DMS79 treated with DMSO at 0.1 percent for 48 hours (cell line): ENCODE measurements at regions not wholly inside any gene's neighbourhood (a gene's known extent, or its start where the extent isn't known, plus 50 kb on each side); places are given as distances from the start of the nearest gene placed in this dataset.

Experiments used
- DNase-seq: peaks from one replicate; lab custom pipeline; 2025; lab: John Stamatoyannopoulos, UW

DNA sequence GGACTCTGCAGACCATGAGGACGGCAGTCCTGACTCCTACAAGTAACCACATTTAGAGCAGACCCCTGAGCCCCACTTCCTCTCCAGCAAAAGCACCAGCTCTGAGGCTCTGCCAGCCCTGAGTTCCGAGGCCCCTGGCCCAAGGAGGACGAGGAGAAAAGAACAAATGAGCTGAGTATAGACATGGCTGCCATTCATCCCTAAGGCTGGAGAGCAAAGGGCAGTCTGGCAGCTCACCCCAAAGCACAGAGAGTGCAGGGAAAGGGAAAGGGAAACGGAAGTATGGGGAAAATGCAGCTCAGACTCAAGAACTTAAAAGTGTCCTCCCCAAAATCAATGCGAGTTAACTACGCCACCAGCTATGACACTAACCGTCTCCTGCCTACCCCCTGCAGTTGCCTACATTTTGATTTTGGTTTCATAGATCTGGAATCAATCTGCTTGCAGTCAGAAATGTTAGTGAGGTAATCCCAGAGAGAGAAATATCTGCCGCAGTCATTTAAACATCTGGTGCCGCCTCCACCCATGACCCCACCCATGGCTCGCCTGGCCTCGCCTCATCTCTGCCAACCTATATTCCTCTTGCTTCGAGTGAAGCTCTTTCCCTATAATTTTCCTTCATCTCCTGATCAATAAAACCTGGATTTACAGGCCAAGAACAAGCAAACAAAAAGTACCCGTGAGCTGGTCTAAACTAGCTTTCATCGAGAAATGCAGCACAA is 49.6 kb upstream of the AFDN start:
- no peak for DNase-seq
